ENCODE measurements at regions not wholly inside any gene's neighbourhood (a gene's known extent, or its start where the extent isn't known, plus 50 kb on each side); places are given as distances from the start of the nearest gene placed in this dataset.

- TF ChIP-seq CTCF (IDR thresholded peaks at IDR 0.05) (peak in 4 of 6 experiments; percentile 21 to 49 (median 44)), POLR2A (IDR thresholded peaks at IDR 0.05) (no peak)
Observed at GRCh38 chr18:78659748-78660147, 319.9 kb upstream of the SALL3 start.
